ENCODE measurements at regions not wholly inside any gene's neighbourhood (a gene's known extent, or its start where the extent isn't known, plus 50 kb on each side); places are given as distances from the start of the nearest gene placed in this dataset.
"Not testable (repeated sequence)": the region's sequence is repeated elsewhere in the genome, so short reads cannot be mapped to it uniquely, and the experiment has no call there.

DNA sequence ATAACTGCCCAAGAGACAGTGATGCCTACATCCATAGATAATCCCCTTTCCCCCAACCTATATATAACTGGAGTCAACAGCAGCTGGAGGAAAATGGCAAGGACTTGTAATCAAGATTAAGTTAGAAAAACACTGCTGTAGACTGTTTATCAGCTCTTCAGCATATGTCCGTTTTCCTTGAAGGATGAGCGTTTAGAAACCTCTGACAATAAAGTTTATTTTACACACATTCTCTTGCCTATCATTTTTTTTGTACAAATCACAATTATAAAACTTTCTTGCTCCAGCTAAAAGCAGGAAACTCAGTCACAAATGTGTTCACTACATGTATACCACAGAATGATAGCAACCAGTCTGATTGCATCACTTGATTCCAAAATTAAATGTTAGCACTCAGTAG is 50.8 kb downstream of the PPIAL4G start:
- not testable (repeated sequence) for DNase-seq (ENCODE audit: low read depth)

DNA sequence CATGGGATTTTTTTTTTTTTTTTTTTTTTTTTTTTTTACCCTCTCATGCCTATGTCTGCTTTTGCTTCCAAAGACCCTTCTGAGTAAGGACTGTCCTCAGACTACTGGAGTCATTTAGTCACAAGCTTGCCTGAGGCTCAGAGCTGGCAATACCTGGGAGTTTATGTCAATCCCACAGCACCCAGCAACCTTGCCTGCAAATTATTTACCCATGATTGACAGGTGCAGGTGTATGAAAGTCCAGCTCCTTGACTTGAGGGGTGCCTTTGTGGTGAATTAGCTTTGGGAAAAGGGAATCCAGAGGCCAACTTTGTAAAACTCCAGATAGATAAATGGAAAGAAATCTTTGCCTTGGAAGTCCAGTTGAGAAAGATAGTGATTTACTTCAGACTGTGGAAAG is 53.2 kb downstream of the PPIAL4G start:
- DNase-seq (ENCODE audit: low read depth), result not testable (repeated sequence)

DNA sequence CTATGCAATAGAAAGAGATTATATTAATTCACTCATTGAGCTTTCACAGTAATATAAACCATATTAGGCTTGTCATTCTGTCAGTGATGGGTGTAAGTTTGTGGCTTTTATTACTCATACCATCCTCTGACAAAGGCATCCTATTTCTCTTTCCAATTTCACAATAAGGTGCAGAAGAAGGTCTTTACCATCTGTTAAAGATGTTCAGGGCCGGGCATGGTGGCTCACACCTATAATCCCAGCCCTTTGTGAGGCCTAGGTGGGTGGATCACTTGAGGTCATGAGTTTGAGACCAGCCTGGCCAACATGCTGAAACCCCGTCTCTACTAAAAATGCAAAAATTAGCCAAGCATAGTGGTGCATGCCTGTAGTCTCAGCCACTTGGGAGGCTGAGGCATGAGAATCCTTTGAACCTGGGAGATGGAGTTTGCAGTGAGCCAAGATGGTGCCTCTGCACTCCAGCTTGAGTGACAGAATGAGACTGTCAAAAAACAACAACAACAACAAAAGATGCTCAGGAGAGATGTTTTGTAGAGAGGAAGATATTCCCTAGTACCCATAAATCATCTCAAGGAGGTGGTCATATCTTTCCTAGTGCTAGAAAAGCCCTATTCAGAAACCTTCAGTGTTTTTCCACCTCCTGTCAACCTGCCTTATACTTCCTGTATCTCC is 56.0 kb downstream of the PPIAL4G start:
- DNase-seq (ENCODE audit: low read depth), result peak; percentile 49

DNA sequence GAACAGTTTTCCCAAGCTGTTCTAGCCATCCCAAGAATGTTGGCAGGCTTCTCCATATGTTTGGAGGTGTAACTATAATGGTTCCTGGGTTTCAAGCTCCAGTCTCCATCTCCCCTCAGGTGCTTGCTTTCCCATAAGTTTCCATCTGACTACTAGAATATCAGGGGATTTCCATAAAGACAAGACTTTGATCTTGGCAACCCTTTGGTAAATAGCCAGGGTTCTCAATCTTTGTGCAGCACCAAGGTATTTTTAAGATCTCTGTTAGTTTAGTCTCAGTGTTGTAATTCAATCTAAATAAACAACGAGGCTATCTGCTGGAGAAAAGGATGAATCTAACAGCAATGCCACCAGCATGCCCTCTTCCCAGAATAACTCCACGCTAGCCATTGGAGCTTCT is 56.7 kb downstream of the PPIAL4G start:
- not testable (repeated sequence) for DNase-seq (ENCODE audit: low read depth)

DNA sequence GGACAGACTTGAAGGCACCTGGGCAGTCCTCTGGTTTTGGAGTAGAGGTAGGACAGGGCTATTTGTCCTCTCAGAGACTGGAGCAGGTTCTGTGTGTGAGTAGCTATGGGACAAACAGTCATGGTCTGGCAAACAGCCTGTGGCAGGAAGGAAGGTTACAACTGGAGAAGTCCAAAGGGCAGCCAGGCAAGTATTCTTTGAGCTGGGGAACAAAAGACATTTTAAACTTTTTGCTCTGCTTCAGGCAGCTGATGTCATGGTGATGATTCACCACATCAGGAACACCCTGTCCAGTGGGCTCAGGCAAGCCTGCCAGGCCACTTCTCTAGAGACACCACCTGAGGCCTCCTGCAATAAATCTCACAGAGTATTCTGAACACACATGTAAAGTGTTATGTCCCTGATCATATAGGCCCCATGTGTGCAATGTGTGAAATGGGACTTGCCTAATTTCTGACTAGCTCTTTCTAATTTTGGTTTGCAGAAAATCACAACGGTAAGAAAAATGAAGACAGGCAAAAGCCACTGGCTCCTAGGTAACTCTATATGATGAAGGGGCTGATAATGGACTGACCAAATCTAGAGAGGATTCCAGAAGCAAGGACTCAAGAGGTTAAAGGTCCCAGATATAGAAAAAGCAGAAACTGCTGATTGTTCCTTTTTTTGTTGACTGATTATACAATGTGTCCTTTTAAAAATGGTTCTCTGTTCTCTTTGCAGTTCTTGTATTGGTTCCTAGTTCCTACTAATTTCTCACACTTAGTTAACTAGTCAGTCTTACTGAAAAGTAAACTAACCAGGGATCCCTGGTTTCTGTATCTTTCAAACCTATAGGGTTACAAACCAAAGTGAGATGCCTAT is 58.7 kb downstream of the PPIAL4G start:
- DNase-seq (ENCODE audit: low read depth), result peak; percentile 88

DNA sequence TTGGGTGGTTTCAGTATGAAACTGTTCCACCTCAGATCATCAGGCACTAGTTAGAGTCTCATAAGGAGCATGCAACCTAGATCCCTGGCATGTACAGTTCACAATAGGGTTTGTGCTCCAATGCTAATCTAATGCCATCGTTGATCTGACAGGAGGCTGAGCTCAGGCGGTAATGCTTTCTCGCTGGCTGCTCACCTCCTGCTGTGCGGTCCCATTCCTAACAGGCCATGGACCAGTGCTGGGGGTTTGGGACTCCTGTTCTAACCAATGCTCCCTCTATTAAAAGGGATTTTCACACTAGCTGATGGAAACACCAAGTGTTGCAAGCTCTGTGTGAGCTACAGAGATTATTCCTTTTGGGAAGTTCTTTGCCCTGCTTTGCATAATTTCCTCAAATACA is 60.2 kb downstream of the PPIAL4G start:
- DNase-seq (ENCODE audit: low read depth), result not testable (repeated sequence)

DNA sequence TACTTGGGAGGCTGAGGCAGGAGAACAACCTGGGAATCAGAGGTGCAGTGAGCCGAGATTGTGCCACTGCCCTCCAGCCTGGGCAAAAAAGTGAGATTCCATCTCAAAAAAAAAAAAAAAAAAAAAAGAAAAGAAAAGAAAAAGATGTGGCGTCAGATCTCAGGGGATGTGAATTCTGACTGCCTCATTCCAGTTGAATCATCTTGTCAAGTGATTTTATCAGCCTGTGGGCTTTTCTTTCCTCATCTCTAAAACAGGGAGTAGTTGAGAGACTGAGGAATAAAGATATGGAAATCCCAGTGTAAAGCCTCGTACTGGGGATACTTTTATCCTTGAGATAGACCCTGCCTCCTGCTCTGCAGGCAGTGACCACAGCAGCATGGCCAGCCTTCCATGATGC is 65.9 kb downstream of the PPIAL4G start:
- DNase-seq (ENCODE audit: low read depth), result not testable (repeated sequence)

DNA sequence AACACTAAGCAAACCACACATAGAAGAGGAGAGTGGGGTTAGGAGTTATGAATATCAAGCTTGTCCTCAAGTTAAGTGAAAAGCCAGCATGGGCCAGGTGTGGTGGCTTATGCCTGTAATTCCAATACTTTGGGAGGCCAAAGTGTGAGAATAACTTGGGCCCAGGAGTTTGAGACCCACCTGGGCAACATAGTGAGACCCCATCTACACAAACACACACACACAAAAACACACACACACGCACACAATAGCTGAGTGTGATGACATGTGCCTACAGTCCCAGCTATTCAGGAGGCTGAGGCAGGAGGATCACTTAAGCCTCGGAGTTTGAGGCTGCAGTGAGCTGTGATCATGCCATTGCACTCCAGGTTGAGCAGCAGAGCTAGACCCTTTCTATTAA is 69.7 kb downstream of the PPIAL4G start:
- DNase-seq (ENCODE audit: low read depth), result not testable (repeated sequence)

DNA sequence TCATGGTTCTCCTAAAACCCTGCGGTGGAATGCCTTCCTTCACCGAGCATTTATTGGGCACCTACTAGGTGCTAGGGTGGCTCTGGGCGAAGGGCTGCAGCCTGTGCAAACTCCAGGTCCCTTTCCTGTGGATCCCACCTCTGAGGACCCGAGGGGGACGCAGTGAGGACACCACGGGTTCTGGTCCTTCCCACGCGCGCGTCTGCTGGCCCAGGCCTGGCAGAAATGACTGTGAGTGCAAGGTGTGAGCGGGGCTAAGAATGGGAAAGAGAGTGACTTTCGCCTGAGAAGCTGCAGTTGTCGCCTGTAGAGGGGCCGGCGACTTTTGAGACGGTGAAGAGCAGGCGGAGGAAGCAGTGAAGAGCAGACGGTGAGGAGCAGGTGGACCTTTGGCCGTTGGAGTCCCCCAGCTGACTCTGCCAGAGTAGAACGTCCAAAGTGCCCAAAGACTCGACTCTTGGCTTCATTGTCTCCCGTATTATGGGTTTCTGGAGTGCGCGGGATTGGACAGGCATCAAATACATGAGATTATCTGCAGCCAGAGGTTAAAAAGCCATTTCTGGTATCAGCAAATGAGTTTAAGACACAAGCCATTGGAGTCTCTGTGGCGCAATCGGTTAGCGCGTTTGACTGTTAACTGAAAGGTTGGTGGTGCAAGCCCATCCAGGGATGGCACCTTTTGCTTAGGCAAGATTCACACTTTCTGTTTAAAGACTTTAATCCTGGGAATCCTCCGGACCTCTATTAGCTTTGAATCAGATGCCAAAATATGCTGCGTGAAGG is 78.1 kb downstream of the PPIAL4G start:
- DNase-seq (ENCODE audit: low read depth), result not testable (repeated sequence)

DNA sequence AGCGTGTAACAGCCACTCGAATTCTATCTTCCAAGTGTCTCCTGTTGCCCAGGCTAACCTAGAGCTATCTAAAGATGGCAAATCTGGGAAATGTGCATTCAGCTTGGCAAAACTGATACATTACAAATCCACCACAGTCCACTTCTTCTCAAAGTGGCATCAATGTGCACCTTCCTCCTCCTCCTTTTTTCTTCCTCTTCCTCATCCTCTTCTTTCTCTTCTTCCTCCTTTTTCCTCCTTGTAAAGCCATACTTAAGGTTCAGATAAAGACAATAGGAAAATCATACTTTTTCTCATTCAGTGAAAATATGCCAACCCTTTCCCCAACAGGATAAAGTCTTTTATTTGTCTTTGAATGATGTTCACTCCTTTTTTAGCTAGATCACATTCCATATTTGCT is 79.2 kb downstream of the PPIAL4G start:
- DNase-seq (ENCODE audit: low read depth), result not testable (repeated sequence)

DNA sequence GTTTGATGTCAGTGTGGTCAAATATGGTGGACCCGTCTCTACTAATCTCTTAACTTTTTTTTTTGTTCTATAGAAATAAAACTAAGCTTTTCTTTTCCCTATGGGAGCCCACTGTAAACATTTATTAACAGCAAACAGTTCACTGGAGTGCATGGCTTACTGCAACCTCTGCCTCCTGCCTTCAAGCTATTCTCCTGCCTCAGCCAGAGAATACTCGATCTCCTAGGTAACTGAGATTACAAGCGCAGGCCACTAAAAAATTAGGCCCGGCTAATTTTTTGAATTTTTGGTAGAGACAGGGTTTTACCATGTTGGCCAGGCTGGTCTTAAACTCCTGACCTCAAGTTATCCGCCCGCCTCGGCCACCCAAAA is 80.0 kb downstream of the PPIAL4G start:
- DNase-seq (ENCODE audit: low read depth), result peak; percentile 9

DNA sequence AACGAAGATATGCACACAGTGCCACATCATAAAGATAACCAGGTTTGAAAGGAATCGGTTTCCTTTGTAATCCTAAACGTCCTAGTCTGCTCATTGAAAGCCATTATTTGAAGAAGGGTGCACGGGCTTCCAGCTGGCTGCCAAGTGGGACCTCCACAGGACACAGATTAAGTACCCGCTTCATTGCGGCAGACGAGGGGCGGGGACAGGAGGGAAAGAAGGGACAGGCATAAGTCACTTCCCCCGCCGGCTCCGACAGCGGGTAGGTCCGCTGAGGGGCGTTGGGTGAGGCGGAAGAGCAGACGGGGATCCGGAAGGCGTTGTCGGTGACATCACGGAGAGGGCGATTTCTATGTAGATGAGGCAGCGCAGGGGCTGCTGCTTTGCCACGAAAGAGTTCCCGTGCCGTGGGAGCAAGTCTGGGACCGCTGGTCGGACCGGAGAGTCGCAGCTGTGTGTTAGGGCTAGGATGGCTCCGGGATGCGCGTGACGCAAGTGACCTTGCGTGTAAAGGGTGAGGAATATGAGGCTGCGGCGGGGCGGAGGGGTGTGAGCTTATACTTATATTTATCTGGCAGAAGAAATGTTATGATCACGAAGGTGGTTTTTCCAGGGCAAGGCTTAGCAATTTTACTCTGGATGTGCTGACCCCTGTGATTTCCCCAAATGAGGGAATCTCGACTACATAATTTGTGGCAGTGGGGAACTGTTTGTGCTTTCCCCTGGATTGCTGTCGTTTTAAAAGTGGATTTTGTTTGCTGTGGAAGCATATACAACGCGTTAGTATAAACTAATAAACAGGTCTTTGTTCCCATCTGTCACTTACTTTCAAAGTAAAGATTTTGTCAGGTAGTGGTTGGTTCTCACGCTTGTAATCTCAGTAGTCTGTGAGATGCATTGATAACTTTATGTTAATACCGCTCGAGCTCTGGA is 80.7 kb downstream of the PPIAL4G start:
- peak; percentile 68 for DNase-seq (ENCODE audit: low read depth)

DNA sequence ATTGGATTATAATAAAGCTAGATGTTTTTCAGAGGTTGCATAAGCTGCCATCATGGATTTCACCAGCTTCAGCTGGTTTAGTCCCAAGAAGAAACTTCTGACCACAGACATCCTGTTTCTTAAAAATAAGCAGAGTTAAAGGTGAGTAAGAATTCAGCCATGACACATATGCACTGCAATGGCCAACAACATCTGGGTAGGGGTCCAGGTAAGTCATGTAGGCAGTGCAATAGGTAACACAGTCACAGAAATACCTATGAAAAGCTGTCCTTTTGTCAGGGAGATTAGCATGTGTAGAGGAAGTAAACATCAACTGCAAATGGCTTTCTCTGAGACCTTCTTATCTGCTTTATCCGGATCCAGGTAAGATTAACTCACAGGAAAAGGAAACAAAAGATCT is 85.6 kb downstream of the PPIAL4G start:
- not testable (repeated sequence) for DNase-seq (ENCODE audit: low read depth)

DNA sequence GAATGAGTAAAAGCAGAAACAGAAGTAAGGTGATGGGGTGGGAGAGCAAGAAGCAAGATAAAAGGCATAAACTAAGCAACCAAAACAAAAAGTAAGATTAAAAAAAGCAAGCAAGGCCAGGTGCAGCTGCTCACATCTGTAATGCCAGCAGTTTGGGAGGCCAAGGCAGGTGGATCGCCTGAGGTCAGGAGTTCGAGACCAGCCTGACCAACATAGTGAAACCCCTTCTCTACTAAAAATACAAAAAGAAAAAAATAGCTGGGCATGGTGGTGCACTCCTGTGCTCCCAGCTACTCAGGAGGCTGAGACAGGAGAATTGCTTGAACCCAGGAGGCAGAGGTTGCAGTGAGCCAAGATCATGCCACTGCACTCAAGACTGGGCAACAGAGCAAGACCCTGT is 90.6 kb downstream of the PPIAL4G start:
- not testable (repeated sequence) for DNase-seq (ENCODE audit: low read depth)

DNA sequence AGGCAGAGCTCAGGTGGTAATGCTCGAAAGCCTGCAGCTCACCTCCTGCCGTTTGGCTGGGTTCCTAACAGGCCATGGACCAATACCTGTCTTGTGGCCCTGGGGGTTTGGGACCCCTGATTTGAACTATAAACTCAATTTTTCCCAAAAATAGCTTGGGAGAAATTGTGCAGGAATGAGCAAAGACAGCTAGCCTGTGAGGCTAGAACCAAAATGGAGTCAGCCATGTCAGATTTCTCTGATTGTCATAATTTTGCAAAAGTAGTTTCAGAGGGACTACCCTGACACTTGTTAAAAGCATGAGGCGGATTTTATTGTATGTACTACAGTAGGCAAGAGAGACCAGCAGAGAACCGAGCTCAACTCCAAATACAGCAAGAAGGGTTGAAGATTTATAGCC is 91.8 kb downstream of the PPIAL4G start:
- DNase-seq (ENCODE audit: low read depth), result not testable (repeated sequence)

DNA sequence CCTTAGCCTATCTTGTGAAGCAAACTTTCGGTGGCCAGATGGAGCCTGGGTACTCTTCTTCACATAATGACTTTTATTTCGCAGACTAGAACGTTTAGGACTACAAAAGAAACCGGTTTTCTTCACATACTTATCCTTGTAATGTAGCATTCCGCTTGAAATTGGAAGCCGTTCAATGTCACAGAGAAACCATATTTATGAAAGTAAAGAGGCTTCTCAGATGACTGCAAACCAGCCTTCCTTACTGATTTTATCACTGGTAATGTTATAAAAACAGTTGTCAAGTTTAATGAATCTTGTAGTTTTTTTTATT is 94.1 kb downstream of the PPIAL4G start:
- DNase-seq (ENCODE audit: low read depth), result no peak

DNA sequence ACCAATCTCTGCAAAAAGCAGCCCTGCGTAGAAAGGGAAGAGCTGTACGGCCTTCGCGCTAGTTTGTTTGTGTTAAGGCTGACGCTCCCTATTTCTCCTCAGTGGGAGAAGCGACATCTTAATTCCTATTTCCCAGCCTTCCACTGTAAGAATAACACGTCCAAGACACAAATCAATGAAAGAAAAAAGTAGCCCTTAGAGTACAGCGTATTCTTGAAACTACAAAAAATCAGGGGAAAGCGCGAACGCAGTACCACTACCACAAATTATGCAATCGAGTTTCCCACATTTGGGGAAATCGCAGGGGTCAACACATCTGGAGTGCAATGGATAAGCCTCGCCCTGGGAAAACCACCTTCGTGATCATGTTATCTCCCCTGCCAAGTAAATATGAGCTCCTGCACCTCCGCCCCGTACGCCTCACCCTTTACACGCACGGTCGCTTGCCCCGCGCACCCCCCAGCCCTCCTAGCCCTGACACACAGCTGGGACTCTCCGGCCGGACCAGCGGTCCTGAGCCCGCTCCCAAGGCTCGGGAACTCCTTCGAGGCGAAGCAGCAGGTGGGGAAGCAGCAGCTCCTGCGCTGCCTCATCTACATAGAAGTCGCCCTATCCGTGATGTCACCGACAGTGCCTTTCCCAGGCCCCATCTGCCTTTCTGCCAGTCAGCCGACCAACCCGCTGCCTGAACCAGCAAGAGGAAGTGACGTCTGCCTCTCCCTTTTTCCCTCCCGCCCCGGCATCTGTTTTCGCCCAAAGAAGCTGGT is 94.7 kb downstream of the PPIAL4G start:
- DNase-seq (ENCODE audit: low read depth), result peak; percentile 78

DNA sequence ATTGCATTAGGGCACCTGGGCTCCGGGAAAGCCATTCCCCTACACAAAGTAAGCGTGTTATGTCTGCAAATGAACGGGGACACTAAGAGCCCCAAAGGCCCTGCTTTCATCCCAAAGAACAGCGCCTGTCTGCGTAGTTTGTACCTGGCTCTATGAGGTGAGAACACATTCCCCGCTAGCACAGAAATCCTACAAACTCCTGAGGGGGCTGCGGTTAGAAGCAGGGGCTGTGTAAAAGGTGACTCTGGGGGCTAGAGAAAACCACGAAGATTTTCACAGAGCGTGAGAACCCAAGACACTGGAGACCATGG is 95.2 kb downstream of the PPIAL4G start:
- DNase-seq (ENCODE audit: low read depth), result not testable (repeated sequence)

DNA sequence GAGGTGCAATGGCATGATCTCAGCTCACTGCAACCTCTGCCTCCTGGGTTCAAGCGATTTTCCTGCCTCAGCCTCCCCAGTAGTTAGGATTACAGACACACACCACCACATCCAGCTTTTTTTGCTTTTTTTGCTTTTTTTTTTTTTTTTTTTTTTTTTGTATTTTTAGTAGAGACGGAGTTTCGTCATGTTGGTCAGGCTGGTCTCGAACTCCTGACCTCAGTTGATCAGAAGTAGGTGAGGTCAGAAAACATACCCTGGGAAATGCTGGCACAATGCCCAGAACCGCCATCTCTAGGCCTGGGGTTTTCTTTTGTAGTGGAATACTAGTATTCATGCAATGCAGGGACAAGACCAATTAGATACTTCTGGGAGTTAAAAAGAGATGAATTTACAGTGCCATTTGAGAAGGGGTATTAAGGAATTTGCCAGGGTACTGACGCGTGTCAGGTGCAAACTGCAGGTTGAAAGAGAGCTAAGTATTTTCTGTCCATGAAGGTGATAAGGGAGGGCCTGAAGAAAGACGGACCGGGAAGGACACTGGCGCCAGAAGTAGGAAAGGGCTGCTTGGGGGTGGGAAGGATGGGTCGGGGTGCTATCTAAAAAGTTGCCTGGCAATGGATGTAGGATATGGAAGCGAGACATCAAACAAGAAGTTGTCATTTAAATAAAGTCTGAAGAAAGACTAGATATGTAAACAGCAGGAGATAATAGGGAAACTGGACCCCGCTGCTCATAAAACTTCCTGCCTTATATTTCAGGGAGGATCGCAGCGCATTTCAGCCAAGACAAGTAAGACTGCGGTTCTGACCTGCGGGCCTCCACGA is 95.8 kb downstream of the PPIAL4G start:
- DNase-seq (ENCODE audit: low read depth), result not testable (repeated sequence)

DNA sequence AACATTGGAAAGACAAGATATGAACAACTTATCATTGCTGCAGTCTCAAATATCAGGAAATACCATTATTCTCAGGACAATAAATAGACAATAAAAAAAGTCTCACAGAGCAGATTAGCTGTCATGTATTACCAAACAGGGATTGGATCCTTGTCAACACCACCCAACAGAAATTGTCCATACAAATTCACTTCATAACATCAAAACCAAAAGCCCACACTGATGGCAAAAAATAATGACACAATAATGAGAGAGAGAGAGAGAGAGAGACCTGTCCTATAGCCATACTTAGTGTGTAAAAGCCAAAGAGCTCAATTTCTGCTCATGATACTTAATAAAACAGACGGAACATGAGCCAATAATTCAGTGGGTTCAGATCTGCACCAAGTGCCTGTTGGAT is 96.5 kb downstream of the PPIAL4G start:
- no peak for DNase-seq (ENCODE audit: low read depth)

Data from M059J (cell line).